HepG2 (cell line): ENCODE measurements at regions not wholly inside any gene's neighbourhood (a gene's known extent, or its start where the extent isn't known, plus 50 kb on each side); places are given as distances from the start of the nearest gene placed in this dataset.

Source experiments
- ATAC-seq: fragments of 200-7000 bp; cut with Tn5 transposase; 3 replicates; pipeline ENCODE4 v1.9.1; 2020; ENCODE audit warnings: mild to moderate bottlenecking, moderate library complexity
- BruUV-seq: library from RNA; stranded (reverse); fragments of 400-500 nt; replicated peaks from 2 replicates; lab custom pipeline; 2021; lab: Mats Ljungman, UMichigan
- CTCF ChIA-PET: fragments of 300-600 bp; formaldehyde crosslinking; extraction: SDS; loops from one replicate; lab custom pipeline; 2021; ENCODE audit warnings: low total read pairs, inconsistent platforms, low intra/inter-chr PET ratio; lab: Yijun Ruan, JAX
- POLR2A ChIA-PET: fragments of 350-600 bp; sonication (Branson Sonifier 250); formaldehyde crosslinking; loops from one replicate; lab custom pipeline; 2020; ENCODE audit warnings: antibody characterized with exemption, inconsistent platforms; lab: Yijun Ruan, JAX
- DNase-seq: peaks from one replicate; pipeline ENCODE4 v3.0.0-alpha.2; 2015; ENCODE audit warnings: low spot score
- FAIRE-seq: peaks from 3 replicates; lab custom pipeline; 2011; peaks lifted over from hg19 to GRCh38; lab: Jason Lieb, UNC
- H2AFZ ChIP-seq: one replicate; pipeline ENCODE4 v1.6.1; 2011; ENCODE audit warnings: low read length, inconsistent platforms
- H3K27ac ChIP-seq: fragments of 300-600 bp; 3 replicates; pipeline ENCODE4 v1.8.0; 2011; ENCODE audit warnings: mixed run types, mild to moderate bottlenecking, mixed read lengths, low read length, inconsistent platforms; ENCODE audit not compliant: insufficient read depth; ENCODE audit errors: extremely low read length
- H3K27me3 ChIP-seq, 2 experiments: fragments of 200-600 bp in 1 of 2; 2 replicates in 1 of 2; 3 replicates in 1 of 2; pipeline versions ENCODE4 v1.6.0 to v1.8.0; 2011; ENCODE audit warnings: low read length in 2 of 2, mild to moderate bottlenecking in 2 of 2, moderate library complexity in 2 of 2, inconsistent platforms in 1 of 2; ENCODE audit not compliant: insufficient read depth in 2 of 2, control insufficient read depth in 1 of 2
- H3K36me3 ChIP-seq, 2 experiments: fragments of 200-600 bp in 1 of 2; replicated peaks in 1 of 2; 2 replicates in 1 of 2; 3 replicates in 1 of 2; pipeline versions ENCODE4 v1.5.1 to v1.8.0; 2011; ENCODE audit warnings: low read length in 2 of 2, inconsistent platforms in 1 of 2; ENCODE audit not compliant: insufficient read depth in 2 of 2, control insufficient read depth in 1 of 2
- H3K4me1 ChIP-seq: 2 replicates; pipeline ENCODE4 v1.5.1; 2012; ENCODE audit warnings: low read length, inconsistent platforms; ENCODE audit not compliant: insufficient read depth
- H3K4me2 ChIP-seq: 2 replicates; pipeline ENCODE4 v1.6.0; 2011; ENCODE audit warnings: low read depth, low read length, inconsistent platforms
- H3K4me3 ChIP-seq, 3 experiments: fragments of 200-600 bp in 1 of 3; sonication (generic), shearing (Covaris generic) in 1 of 3; replicated peaks in 1 of 3; 2 replicates each; pipeline ENCODE4 v1.5.1; 2011 to 2016; ENCODE audit warnings: low read length in 3 of 3, inconsistent platforms in 2 of 3, low read depth in 2 of 3, mild to moderate bottlenecking in 2 of 3, control low read depth in 1 of 3, mixed read lengths in 1 of 3; ENCODE audit not compliant: insufficient read depth in 1 of 3
- H3K79me2 ChIP-seq: one replicate; pipeline ENCODE4 v1.6.1; 2011; ENCODE audit warnings: low read length, inconsistent platforms; ENCODE audit not compliant: insufficient read depth
- H3K9ac ChIP-seq: 2 replicates; pipeline ENCODE4 v1.6.0; 2011; ENCODE audit warnings: mild to moderate bottlenecking, low read depth, low read length, inconsistent platforms; ENCODE audit not compliant: insufficient read depth
- H3K9me3 ChIP-seq: 2 replicates; pipeline ENCODE4 v1.5.1; 2012; ENCODE audit warnings: mild to moderate bottlenecking, low read length
- H4K20me1 ChIP-seq: 2 replicates; pipeline ENCODE4 v1.6.0; 2011; ENCODE audit warnings: inconsistent platforms, mild to moderate bottlenecking, low read length, moderate library complexity; ENCODE audit not compliant: insufficient read depth
- GATAD1 ChIP-seq: IDR thresholded peaks from 2 replicates; pipeline ENCODE4 v1.6.1; 2016; ENCODE audit warnings: missing genetic modification reagents, missing compliant biosample characterization
- KLF11 ChIP-seq: IDR thresholded peaks from 2 replicates; pipeline ENCODE4 v1.6.1; 2016; ENCODE audit warnings: missing compliant biosample characterization
- KLF15 ChIP-seq: sonication (generic); formaldehyde crosslinking; IDR thresholded peaks from 2 replicates; pipeline ENCODE4 v1.8.1; 2023; ENCODE audit warnings: borderline replicate concordance, mild to moderate bottlenecking, inconsistent platforms, missing genetic modification reagents, mixed read lengths
- POLR2AphosphoS2 ChIP-seq: IDR thresholded peaks from 2 replicates; pipeline ENCODE4 v1.6.1; 2011; ENCODE audit warnings: low read depth, low read length, improper control_type of control experiment
- POLR2AphosphoS5 ChIP-seq: IDR thresholded peaks from 2 replicates; pipeline ENCODE4 v1.6.1; 2012; ENCODE audit warnings: low read depth, low read length
- RORA ChIP-seq: sonication (generic); formaldehyde crosslinking; IDR thresholded peaks from 2 replicates; pipeline ENCODE4 v1.5.0; 2020; ENCODE audit warnings: mild to moderate bottlenecking, missing genetic modification reagents, moderate library complexity
- ZKSCAN1 ChIP-seq: fragments of 150-350 bp; IDR thresholded peaks from 2 replicates; pipeline ENCODE4 v1.6.1; 2014; ENCODE audit warnings: low read length
- ZMYM2 ChIP-seq: sonication (generic); formaldehyde crosslinking; IDR thresholded peaks from 2 replicates; pipeline ENCODE4 v1.8.0; 2022; ENCODE audit warnings: mild to moderate bottlenecking, missing genetic modification reagents
- ZNF263 ChIP-seq: sonication (generic); formaldehyde crosslinking; IDR thresholded peaks from 2 replicates; pipeline ENCODE4 v1.4.0; 2020; ENCODE audit warnings: missing genetic modification reagents
- ZNF382 ChIP-seq: sonication (generic); formaldehyde crosslinking; IDR thresholded peaks from 2 replicates; pipeline ENCODE4 v1.5.0; 2020; ENCODE audit warnings: missing genetic modification reagents, mild to moderate bottlenecking, borderline replicate concordance
- ZNF644 ChIP-seq: IDR thresholded peaks from 2 replicates; pipeline ENCODE4 v1.6.1; 2016; ENCODE audit warnings: low read depth
- WGBS: methylation state at CpG from one replicate; pipeline ENCODE4 v1.1.6; 2017; ENCODE audit warnings: low lambda C conversion rate; 5-methylcytosine and 5-hydroxymethylcytosine counted together
- in situ Hi-C: cut with HindIII; loops from 2 replicates; pipeline ENCODE4 v1.10.0; 2017; ENCODE audit warnings: low pct_unique_long_range_greater_than_20kb; ENCODE audit not compliant: extremely low pct_ligation_motif_present
- intact Hi-C: fragments of 100-400 bp; cut with micrococcal nuclease; formaldehyde crosslinking; loops from one replicate; pipeline ENCODE4 v1.10.0; 2022; ENCODE audit not compliant: unreplicated experiment

GRCh38 chr3:106725566-106725965 lies 651.7 kb upstream of the CCDC54 start:
- no peaks in the 10 kb centered on the region for H3K27me3 ChIP-seq
- in situ Hi-C loops: no loop called here
- FAIRE-seq: no peak
- 0% methylated on average over 3 of the region's 3 CpGs for WGBS
- no peak overlapping the region for H2AFZ ChIP-seq
- no peak for ATAC-seq
- BruUV-seq: no TSS peak
- H3K79me2 ChIP-seq: no peaks in the 10 kb centered on the region
- H3K36me3 ChIP-seq: no peaks in the 10 kb centered on the region
- POLR2A ChIA-PET: no interaction called here
- CTCF ChIA-PET: no interaction called here
- TF ChIP-seq ZNF263 (CRISPR knock-in tag) (no peak), POLR2AphosphoS5 (no peak), RORA (CRISPR knock-in tag) (no peak), ZNF382 (CRISPR knock-in tag) (no peak), POLR2AphosphoS2 (no peak), KLF15 (CRISPR knock-in tag) (no peak), ZNF644 (CRISPR knock-in tag) (no peak), GATAD1 (CRISPR knock-in tag) (no peak), ZMYM2 (CRISPR knock-in tag) (no peak), KLF11 (CRISPR knock-in tag) (no peak), ZKSCAN1 (no peak)
- H3K27ac ChIP-seq: no peak overlapping the region
- intact Hi-C loops: no loop called here
- H4K20me1 ChIP-seq: no peaks in the 10 kb centered on the region
- H3K9me3 ChIP-seq: peaks cover 7% of the 10 kb centered on the region; the same call in 1 of the 2 replicates
- no peak for DNase-seq
- H3K9ac ChIP-seq: no peak overlapping the region
- H3K4me1 ChIP-seq: peaks cover 4% of the 10 kb centered on the region; the same call in 1 of the 2 replicates
- no peak overlapping the region for H3K4me3 ChIP-seq
- no peak overlapping the region for H3K4me2 ChIP-seq
